ENCODE measurements at regions not wholly inside any gene's neighbourhood (a gene's known extent, or its start where the extent isn't known, plus 50 kb on each side); places are given as distances from the start of the nearest gene placed in this dataset.

DNA sequence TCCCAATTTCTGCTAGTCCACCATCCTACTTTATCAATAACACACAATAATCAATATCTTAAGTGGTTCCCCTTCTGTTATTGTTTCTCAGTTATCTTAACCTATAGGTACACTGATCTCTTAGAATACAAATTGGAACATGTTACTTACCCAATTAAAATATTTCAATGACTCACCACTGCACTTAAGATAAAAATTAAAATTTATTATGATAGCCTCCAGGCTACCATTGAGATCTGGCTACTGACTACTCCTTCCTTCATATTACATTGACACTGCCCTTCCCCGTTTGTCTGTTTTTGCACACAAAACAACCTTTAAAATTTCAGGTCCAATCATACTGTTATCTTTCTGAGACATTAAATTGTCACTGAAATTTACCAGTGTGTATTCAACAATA is 1074.7 kb downstream of the ADGRL3 start:
- no peak overlapping the region for H2BK5ac ChIP-seq (ENCODE audit: low read depth, low read length, poor library complexity, severe bottlenecking)
- no TSS peak for BruUV-seq (replicated peaks)
- no peak overlapping the region for H2AK9ac ChIP-seq (replicated peaks; ENCODE audit: low read depth, low read length, poor library complexity)
- H3K79me1 ChIP-seq (ENCODE audit: low read depth in 1 of 2, low read length in 2 of 2), result no peaks in the 10 kb centered on the region
- no peak overlapping the region for H4K5ac ChIP-seq (ENCODE audit: low read depth, low read length)
- H2AK5ac ChIP-seq (ENCODE audit: low read depth, low read length), result no peak overlapping the region
- H3K27me3 ChIP-seq (ENCODE audit: control insufficient read depth, insufficient read depth, low read length), result no peaks in the 10 kb centered on the region
- H2BK120ac ChIP-seq (ENCODE audit: low read depth, low read length), result no peak overlapping the region
- H2BK15ac ChIP-seq (ENCODE audit: low read depth, low read length), result no peak overlapping the region
- no peak overlapping the region for H4K91ac ChIP-seq (ENCODE audit: insufficient read depth, low read depth, low read length)
- no peak overlapping the region for H3K18ac ChIP-seq (ENCODE audit: low read depth, low read length)
- H3K9ac ChIP-seq (ENCODE audit: low read depth, low read length), result no peak overlapping the region
- no peak overlapping the region for H3K56ac ChIP-seq (ENCODE audit: extremely low read depth, insufficient read depth, low read length)
- no peak overlapping the region for H3K4ac ChIP-seq (ENCODE audit: low read depth, low read length)
- H3K4me3 ChIP-seq (ENCODE audit: insufficient read depth, low read depth, low read length), result no peak overlapping the region
- ATAC-seq (ENCODE audit: low read depth) (no peak), DNase-seq (no peak)
- dilution Hi-C loops (cut with HindIII; ENCODE audit: low sequenced_read_pairs, unreplicated experiment), result no loop called here
- POLR2A ChIA-PET (ENCODE audit: unreplicated experiment), result no interaction called here
- no CpG with 5 or more reads among the region's 1 CpG for WGBS, 2 experiments (ENCODE audit: extremely low coverage in 2 of 2, insufficient read length in 1 of 2)
- in situ Hi-C loops (cut with MboI; ENCODE audit: low sequenced_read_pairs), result no loop called here
- no peaks in the 10 kb centered on the region for H3K36me3 ChIP-seq (ENCODE audit: control insufficient read depth, insufficient read depth, low read length)
- intact Hi-C loops (cut with micrococcal nuclease), result no loop called here
- H3K4me2 ChIP-seq (ENCODE audit: low read depth, low read length), result no peak overlapping the region
- no peak overlapping the region for H3K14ac ChIP-seq (replicated peaks; ENCODE audit: low read depth, low read length)
- no peaks in the 10 kb centered on the region for H3K9me1 ChIP-seq (ENCODE audit: insufficient read depth, low read length)
- H3K9me3 ChIP-seq (ENCODE audit: control insufficient read depth, insufficient read depth, low read length), result peaks cover 7% of the 10 kb centered on the region
- TF ChIP-seq, protein P1, sequence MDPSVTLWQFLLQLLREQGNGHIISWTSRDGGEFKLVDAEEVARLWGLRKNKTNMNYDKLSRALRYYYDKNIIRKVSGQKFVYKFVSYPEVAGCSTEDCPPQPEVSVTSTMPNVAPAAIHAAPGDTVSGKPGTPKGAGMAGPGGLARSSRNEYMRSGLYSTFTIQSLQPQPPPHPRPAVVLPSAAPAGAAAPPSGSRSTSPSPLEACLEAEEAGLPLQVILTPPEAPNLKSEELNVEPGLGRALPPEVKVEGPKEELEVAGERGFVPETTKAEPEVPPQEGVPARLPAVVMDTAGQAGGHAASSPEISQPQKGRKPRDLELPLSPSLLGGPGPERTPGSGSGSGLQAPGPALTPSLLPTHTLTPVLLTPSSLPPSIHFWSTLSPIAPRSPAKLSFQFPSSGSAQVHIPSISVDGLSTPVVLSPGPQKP (IDR thresholded peaks at IDR 0.05; ENCODE audit: borderline replicate concordance, low read depth, low read length), result no peak
- TF ChIP-seq NFE2L2 (IDR thresholded peaks at IDR 0.05; ENCODE audit: low read depth, low read length) (no peak), CHD1 (IDR thresholded peaks at IDR 0.05; ENCODE audit: low read depth, low read length) (no peak), RCOR1 (IDR thresholded peaks at IDR 0.05; ENCODE audit: insufficient replicate concordance, low read length) (no peak), RFX5 (IDR thresholded peaks at IDR 0.05; ENCODE audit: low read depth, low read length) (no peak), SMC3 (IDR thresholded peaks at IDR 0.05; ENCODE audit: low read depth, low read length) (no peak), POLR2A (IDR thresholded peaks at IDR 0.05; ENCODE audit: low read depth, low read length) (no peak), FOS (IDR thresholded peaks at IDR 0.05; ENCODE audit: low read depth, low read length) (no peak), MXI1 (IDR thresholded peaks at IDR 0.05; ENCODE audit: borderline replicate concordance, low read depth, low read length) (no peak), CEBPB (IDR thresholded peaks at IDR 0.05; ENCODE audit: low read depth, low read length) (no peak), BHLHE40 (IDR thresholded peaks at IDR 0.05; ENCODE audit: low read depth, low read length) (no peak), RAD21 (IDR thresholded peaks at IDR 0.05; ENCODE audit: low read length) (no peak), MAZ (IDR thresholded peaks at IDR 0.05; ENCODE audit: borderline replicate concordance, low read depth, low read length) (no peak)
- TF ChIP-seq, protein P2, sequence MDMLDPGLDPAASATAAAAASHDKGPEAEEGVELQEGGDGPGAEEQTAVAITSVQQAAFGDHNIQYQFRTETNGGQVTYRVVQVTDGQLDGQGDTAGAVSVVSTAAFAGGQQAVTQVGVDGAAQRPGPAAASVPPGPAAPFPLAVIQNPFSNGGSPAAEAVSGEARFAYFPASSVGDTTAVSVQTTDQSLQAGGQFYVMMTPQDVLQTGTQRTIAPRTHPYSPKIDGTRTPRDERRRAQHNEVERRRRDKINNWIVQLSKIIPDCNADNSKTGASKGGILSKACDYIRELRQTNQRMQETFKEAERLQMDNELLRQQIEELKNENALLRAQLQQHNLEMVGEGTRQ (IDR thresholded peaks at IDR 0.05; ENCODE audit: low read depth, low read length), result no peak
- TF ChIP-seq, protein P3, sequence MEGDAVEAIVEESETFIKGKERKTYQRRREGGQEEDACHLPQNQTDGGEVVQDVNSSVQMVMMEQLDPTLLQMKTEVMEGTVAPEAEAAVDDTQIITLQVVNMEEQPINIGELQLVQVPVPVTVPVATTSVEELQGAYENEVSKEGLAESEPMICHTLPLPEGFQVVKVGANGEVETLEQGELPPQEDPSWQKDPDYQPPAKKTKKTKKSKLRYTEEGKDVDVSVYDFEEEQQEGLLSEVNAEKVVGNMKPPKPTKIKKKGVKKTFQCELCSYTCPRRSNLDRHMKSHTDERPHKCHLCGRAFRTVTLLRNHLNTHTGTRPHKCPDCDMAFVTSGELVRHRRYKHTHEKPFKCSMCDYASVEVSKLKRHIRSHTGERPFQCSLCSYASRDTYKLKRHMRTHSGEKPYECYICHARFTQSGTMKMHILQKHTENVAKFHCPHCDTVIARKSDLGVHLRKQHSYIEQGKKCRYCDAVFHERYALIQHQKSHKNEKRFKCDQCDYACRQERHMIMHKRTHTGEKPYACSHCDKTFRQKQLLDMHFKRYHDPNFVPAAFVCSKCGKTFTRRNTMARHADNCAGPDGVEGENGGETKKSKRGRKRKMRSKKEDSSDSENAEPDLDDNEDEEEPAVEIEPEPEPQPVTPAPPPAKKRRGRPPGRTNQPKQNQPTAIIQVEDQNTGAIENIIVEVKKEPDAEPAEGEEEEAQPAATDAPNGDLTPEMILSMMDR (conservative IDR thresholded peaks at IDR 0.05; ENCODE audit: low read depth, low read length), result no peak
- H4K20me1 ChIP-seq (ENCODE audit: insufficient read depth, low read length), result no peaks in the 10 kb centered on the region
- H3K23ac ChIP-seq (ENCODE audit: low read depth, low read length), result no peak overlapping the region
- H3K27ac ChIP-seq (ENCODE audit: insufficient read depth, low read length), result no peak overlapping the region
- H2BK20ac ChIP-seq (ENCODE audit: low read depth, low read length), result no peak overlapping the region
- no peak overlapping the region for H4K8ac ChIP-seq (ENCODE audit: low read depth in 2 of 2, low read length in 2 of 2)
- H2AFZ ChIP-seq (replicated peaks; ENCODE audit: low read length, poor library complexity), result no peak overlapping the region
- H3K4me1 ChIP-seq (ENCODE audit: control insufficient read depth, insufficient read depth, low read length), result no peaks in the 10 kb centered on the region
- CTCF ChIA-PET, result no interaction called here

All from IMR-90 (cell line).